GM23338 (cell line): ENCODE measurements at regions not wholly inside any gene's neighbourhood (a gene's known extent, or its start where the extent isn't known, plus 50 kb on each side); places are given as distances from the start of the nearest gene placed in this dataset.

ENCODE experiments used
- ATAC-seq: fragments of 200-7000 bp; cut with Tn5 transposase; 3 replicates; pipeline ENCODE4 v1.9.1; 2020
- DNase-seq: peaks from one replicate; pipeline ENCODE4 v3.0.0-alpha.2; 2015; ENCODE audit warnings: low spot score
- H2AFZ ChIP-seq: fragments of 200-600 bp; sonication (generic); 2 replicates; pipeline ENCODE4 v1.8.0; 2016; ENCODE audit warnings: antibody characterized with exemption, mild to moderate bottlenecking, moderate library complexity
- H3F3A ChIP-seq: fragments of 200-600 bp; sonication (generic); replicated peaks from 2 replicates; pipeline ENCODE4 v1.8.0; 2017; ENCODE audit warnings: antibody characterized with exemption, mixed run types, low read depth
- H3K27ac ChIP-seq: fragments of 200-600 bp; sonication (generic); 2 replicates; pipeline ENCODE4 v1.6.1; 2016; ENCODE audit warnings: low read depth
- H3K27me3 ChIP-seq: fragments of 200-600 bp; sonication (generic); 2 replicates; pipeline ENCODE4 v1.8.0; 2016; ENCODE audit warnings: mild to moderate bottlenecking, mixed run types, moderate library complexity; ENCODE audit not compliant: insufficient read depth
- H3K36me3 ChIP-seq: fragments of 200-600 bp; sonication (generic); 2 replicates; pipeline ENCODE4 v1.8.0; 2016; ENCODE audit warnings: mild to moderate bottlenecking; ENCODE audit not compliant: insufficient read depth
- H3K4me1 ChIP-seq: fragments of 200-600 bp; sonication (generic); 2 replicates; pipeline ENCODE4 v1.8.0; 2016; ENCODE audit warnings: mild to moderate bottlenecking, moderate library complexity; ENCODE audit not compliant: insufficient read depth
- H3K4me2 ChIP-seq: fragments of 200-600 bp; sonication (generic); 2 replicates; pipeline ENCODE4 v1.7.1; 2017; ENCODE audit warnings: mixed run types
- H3K4me3 ChIP-seq: fragments of 200-600 bp; sonication (generic); 2 replicates; pipeline ENCODE4 v1.6.1; 2016; ENCODE audit warnings: mixed run types
- H3K79me2 ChIP-seq: fragments of 200-600 bp; sonication (generic); replicated peaks from 2 replicates; pipeline ENCODE4 v1.8.0; 2017; ENCODE audit warnings: mild to moderate bottlenecking; ENCODE audit not compliant: insufficient read depth
- H3K9me2 ChIP-seq: fragments of 200-600 bp; sonication (generic); 2 replicates; pipeline ENCODE4 v1.8.0; 2017; ENCODE audit not compliant: insufficient read depth
- H4K20me1 ChIP-seq: fragments of 200-600 bp; sonication (generic); replicated peaks from 2 replicates; pipeline ENCODE4 v1.8.0; 2017; ENCODE audit warnings: mild to moderate bottlenecking; ENCODE audit not compliant: insufficient read depth
- H3K27ac Mint-ChIP-seq: 2 replicates; pipeline ENCODE4 v1.8.0; 2020; ENCODE audit warnings: inconsistent platforms, mild to moderate bottlenecking, moderate library complexity, mixed read lengths
- H3K27me3 Mint-ChIP-seq: 3 replicates; pipeline ENCODE4 v1.8.0; 2022; ENCODE audit warnings: low read depth, mild to moderate bottlenecking, moderate library complexity, mixed read lengths, inconsistent platforms; ENCODE audit not compliant: insufficient read depth, poor library complexity
- H3K36me3 Mint-ChIP-seq: 3 replicates; pipeline ENCODE4 v1.8.0; 2021; ENCODE audit warnings: low read depth, mild to moderate bottlenecking, inconsistent platforms, moderate library complexity, mixed read lengths
- H3K4me1 Mint-ChIP-seq: 3 replicates; pipeline ENCODE4 v1.8.0; 2020; ENCODE audit warnings: mild to moderate bottlenecking, inconsistent platforms, mixed read lengths
- H3K4me3 Mint-ChIP-seq: 3 replicates; pipeline ENCODE4 v1.8.0; 2021; ENCODE audit warnings: moderate library complexity, mild to moderate bottlenecking, inconsistent platforms, mixed read lengths
- H3K9me3 Mint-ChIP-seq: 3 replicates; pipeline ENCODE4 v1.8.0; 2020; ENCODE audit warnings: moderate library complexity, mild to moderate bottlenecking, inconsistent platforms, mixed read lengths
- EZH2 ChIP-seq: fragments of 200-600 bp; sonication (generic); IDR thresholded peaks from one replicate; pipeline ENCODE4 v1.8.0; 2017; ENCODE audit warnings: antibody characterized with exemption, mild to moderate bottlenecking, low read depth; ENCODE audit not compliant: unreplicated experiment
- EZH2phosphoT487 ChIP-seq: fragments of 200-600 bp; sonication (generic); IDR thresholded peaks from one replicate; pipeline ENCODE4 v1.8.1; 2018; ENCODE audit warnings: antibody characterized with exemption; ENCODE audit not compliant: unreplicated experiment
- NANOG ChIP-seq: IDR thresholded peaks from 2 replicates; pipeline ENCODE4 v1.6.1; 2016; ENCODE audit warnings: antibody characterized with exemption, borderline replicate concordance
- POLR2AphosphoS5 ChIP-seq: IDR thresholded peaks from 2 replicates; pipeline ENCODE4 v1.6.1; 2016; ENCODE audit warnings: antibody characterized with exemption, low read depth
- STAT1 ChIP-seq: IDR thresholded peaks from one replicate; pipeline ENCODE4 v1.6.1; 2016; ENCODE audit warnings: antibody characterized with exemption; ENCODE audit not compliant: unreplicated experiment
- ZNF114 ChIP-seq: fragments of 250-450 bp; sonication (Bioruptor Pico); IDR thresholded peaks from 2 replicates; pipeline ENCODE4 v1.5.0; 2020; ENCODE audit warnings: mild to moderate bottlenecking, moderate library complexity
- ZNF331 ChIP-seq: fragments of 250-450 bp; sonication (Bioruptor Pico); IDR thresholded peaks from 2 replicates; pipeline ENCODE4 v1.5.0; 2020; ENCODE audit warnings: low read depth, mild to moderate bottlenecking, moderate library complexity
- TF ChIP-seq, protein P1 (sequence below): IDR thresholded peaks from 2 replicates; pipeline ENCODE4 v1.6.1; 2016; ENCODE audit warnings: antibody characterized with exemption
- TF ChIP-seq, protein P2 (sequence below): fragments of 250-450 bp; sonication (Bioruptor Pico); IDR thresholded peaks from 2 replicates; pipeline ENCODE4 v1.5.0; 2020; ENCODE audit warnings: mild to moderate bottlenecking, moderate library complexity
- TF ChIP-seq, protein P3 (sequence below), 2 experiments: fragments of 200-600 bp in 1 of 2; sonication (generic) in 1 of 2; conservative IDR thresholded peaks; 2 replicates each; pipeline versions ENCODE4 v1.5.1 to v1.6.1; 2016 to 2017; ENCODE audit warnings: antibody characterized with exemption in 2 of 2, low read depth in 2 of 2, mild to moderate bottlenecking in 2 of 2, moderate library complexity in 1 of 2

DNA sequence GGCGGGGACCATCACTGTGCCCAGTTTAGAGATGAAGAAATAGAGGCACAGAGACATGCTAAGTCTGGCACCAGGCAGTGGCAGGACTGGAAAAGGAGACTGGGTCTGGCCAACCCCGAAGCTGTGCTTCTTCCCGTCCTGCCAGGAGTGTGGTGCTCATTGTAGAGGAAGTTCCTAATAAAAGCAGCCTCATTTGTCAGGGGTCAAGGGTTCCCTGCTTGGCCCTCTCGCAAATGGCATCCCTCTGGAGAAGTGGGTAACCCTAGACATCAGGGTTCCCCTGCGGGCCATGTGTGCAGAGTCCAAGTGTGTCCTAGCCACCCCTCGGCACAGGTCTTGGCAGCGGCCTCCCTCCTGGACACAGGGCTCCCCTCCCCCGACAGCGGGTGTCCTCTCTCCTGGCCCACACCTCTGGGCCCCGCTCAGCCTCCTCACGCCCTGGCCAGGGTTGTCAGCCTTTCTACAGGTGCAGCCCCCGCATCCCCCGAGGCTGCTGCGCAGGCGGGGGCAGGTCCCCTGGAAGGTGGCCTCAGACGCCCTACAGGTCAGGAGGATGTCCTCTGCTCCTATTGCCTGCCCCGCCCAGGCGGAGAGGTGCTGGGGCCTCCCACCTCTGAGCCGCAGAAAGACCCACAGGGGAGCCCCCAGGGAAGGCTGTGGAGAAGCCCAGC, 61.8 kb upstream of the PRR20G start:
- Histone ChIP-seq H3K27me3 (no peaks in the 10 kb centered on the region), H3K36me3 (no peaks in the 10 kb centered on the region), H3F3A (no peaks in the 10 kb centered on the region), H4K20me1 (no peaks in the 10 kb centered on the region), H3K27ac (no peak overlapping the region), H2AFZ (0 out of 2 replicates have a peak overlapping the region, but pooled peaks have one; percentile 32), H3K79me2 (no peaks in the 10 kb centered on the region), H3K4me1 (no peaks in the 10 kb centered on the region), H3K4me2 (no peak overlapping the region), H3K9me2 (peaks cover 4% of the 10 kb centered on the region; the same call in 1 of the 2 replicates), H3K4me3 (no peak overlapping the region)
- no peak overlapping the region for H3K27ac Mint-ChIP-seq
- H3K4me1 Mint-ChIP-seq: no peaks in the 10 kb centered on the region; the same call in 2 of the 3 replicates
- H3K36me3 Mint-ChIP-seq: no peaks in the 10 kb centered on the region; the same call in 2 of the 3 replicates
- H3K4me3 Mint-ChIP-seq: no peak overlapping the region
- TF ChIP-seq POLR2AphosphoS5 (no peak), EZH2 (no peak), NANOG (no peak), STAT1 (no peak), ZNF331 (CRISPR knock-in tag) (no peak), EZH2phosphoT487 (no peak), ZNF114 (CRISPR knock-in tag) (no peak)
- TF ChIP-seq, protein P1, sequence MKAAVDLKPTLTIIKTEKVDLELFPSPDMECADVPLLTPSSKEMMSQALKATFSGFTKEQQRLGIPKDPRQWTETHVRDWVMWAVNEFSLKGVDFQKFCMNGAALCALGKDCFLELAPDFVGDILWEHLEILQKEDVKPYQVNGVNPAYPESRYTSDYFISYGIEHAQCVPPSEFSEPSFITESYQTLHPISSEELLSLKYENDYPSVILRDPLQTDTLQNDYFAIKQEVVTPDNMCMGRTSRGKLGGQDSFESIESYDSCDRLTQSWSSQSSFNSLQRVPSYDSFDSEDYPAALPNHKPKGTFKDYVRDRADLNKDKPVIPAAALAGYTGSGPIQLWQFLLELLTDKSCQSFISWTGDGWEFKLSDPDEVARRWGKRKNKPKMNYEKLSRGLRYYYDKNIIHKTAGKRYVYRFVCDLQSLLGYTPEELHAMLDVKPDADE: no peak
- TF ChIP-seq, protein P2, sequence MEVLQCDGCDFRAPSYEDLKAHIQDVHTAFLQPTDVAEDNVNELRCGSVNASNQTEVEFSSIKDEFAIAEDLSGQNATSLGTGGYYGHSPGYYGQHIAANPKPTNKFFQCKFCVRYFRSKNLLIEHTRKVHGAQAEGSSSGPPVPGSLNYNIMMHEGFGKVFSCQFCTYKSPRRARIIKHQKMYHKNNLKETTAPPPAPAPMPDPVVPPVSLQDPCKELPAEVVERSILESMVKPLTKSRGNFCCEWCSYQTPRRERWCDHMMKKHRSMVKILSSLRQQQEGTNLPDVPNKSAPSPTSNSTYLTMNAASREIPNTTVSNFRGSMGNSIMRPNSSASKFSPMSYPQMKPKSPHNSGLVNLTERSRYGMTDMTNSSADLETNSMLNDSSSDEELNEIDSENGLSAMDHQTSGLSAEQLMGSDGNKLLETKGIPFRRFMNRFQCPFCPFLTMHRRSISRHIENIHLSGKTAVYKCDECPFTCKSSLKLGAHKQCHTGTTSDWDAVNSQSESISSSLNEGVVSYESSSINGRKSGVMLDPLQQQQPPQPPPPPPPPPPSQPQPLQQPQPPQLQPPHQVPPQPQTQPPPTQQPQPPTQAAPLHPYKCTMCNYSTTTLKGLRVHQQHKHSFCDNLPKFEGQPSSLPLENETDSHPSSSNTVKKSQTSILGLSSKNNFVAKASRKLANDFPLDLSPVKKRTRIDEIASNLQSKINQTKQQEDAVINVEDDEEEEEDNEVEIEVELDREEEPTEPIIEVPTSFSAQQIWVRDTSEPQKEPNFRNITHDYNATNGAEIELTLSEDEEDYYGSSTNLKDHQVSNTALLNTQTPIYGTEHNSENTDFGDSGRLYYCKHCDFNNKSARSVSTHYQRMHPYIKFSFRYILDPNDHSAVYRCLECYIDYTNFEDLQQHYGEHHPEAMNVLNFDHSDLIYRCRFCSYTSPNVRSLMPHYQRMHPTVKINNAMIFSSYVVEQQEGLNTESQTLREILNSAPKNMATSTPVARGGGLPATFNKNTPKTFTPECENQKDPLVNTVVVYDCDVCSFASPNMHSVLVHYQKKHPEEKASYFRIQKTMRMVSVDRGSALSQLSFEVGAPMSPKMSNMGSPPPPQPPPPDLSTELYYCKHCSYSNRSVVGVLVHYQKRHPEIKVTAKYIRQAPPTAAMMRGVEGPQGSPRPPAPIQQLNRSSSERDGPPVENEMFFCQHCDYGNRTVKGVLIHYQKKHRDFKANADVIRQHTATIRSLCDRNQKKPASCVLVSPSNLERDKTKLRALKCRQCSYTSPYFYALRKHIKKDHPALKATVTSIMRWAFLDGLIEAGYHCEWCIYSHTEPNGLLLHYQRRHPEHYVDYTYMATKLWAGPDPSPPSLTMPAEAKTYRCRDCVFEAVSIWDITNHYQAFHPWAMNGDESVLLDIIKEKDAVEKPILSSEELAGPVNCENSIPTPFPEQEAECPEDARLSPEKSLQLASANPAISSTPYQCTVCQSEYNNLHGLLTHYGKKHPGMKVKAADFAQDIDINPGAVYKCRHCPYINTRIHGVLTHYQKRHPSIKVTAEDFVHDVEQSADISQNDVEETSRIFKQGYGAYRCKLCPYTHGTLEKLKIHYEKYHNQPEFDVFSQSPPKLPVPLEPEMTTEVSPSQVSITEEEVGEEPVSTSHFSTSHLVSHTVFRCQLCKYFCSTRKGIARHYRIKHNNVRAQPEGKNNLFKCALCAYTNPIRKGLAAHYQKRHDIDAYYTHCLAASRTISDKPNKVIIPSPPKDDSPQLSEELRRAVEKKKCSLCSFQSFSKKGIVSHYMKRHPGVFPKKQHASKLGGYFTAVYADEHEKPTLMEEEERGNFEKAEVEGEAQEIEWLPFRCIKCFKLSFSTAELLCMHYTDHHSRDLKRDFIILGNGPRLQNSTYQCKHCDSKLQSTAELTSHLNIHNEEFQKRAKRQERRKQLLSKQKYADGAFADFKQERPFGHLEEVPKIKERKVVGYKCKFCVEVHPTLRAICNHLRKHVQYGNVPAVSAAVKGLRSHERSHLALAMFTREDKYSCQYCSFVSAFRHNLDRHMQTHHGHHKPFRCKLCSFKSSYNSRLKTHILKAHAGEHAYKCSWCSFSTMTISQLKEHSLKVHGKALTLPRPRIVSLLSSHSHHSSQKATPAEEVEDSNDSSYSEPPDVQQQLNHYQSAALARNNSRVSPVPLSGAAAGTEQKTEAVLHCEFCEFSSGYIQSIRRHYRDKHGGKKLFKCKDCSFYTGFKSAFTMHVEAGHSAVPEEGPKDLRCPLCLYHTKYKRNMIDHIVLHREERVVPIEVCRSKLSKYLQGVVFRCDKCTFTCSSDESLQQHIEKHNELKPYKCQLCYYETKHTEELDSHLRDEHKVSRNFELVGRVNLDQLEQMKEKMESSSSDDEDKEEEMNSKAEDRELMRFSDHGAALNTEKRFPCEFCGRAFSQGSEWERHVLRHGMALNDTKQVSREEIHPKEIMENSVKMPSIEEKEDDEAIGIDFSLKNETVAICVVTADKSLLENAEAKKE (CRISPR knock-in tag): no peak
- TF ChIP-seq, protein P3, sequence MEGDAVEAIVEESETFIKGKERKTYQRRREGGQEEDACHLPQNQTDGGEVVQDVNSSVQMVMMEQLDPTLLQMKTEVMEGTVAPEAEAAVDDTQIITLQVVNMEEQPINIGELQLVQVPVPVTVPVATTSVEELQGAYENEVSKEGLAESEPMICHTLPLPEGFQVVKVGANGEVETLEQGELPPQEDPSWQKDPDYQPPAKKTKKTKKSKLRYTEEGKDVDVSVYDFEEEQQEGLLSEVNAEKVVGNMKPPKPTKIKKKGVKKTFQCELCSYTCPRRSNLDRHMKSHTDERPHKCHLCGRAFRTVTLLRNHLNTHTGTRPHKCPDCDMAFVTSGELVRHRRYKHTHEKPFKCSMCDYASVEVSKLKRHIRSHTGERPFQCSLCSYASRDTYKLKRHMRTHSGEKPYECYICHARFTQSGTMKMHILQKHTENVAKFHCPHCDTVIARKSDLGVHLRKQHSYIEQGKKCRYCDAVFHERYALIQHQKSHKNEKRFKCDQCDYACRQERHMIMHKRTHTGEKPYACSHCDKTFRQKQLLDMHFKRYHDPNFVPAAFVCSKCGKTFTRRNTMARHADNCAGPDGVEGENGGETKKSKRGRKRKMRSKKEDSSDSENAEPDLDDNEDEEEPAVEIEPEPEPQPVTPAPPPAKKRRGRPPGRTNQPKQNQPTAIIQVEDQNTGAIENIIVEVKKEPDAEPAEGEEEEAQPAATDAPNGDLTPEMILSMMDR (conservative IDR thresholded peaks at IDR 0.05; ENCODE audit: low read depth in 2 of 2): no peak
- peaks cover 3% of the 10 kb centered on the region for H3K27me3 Mint-ChIP-seq
- ATAC-seq (peak; percentile 53), DNase-seq (no peak)
- H3K9me3 Mint-ChIP-seq: peaks cover 3% of the 10 kb centered on the region; the same call in 2 of the 3 replicates
